ENCODE measurements at regions not wholly inside any gene's neighbourhood (a gene's known extent, or its start where the extent isn't known, plus 50 kb on each side); places are given as distances from the start of the nearest gene placed in this dataset.

- no peak for DNase-seq
Observed at GRCh38 chrX:39974270-39974669, 123.5 kb downstream of the BCOR start.

- no peak for DNase-seq
Observed at GRCh38 chrX:39975101-39975925, 122.4 kb downstream of the BCOR start.

GRCh38 chrX:39981946-39982345 lies 115.8 kb downstream of the BCOR start:
- DNase-seq: no peak

GRCh38 chrX:39982948-39983347 lies 114.8 kb downstream of the BCOR start:
- DNase-seq: no peak

GRCh38 chrX:39983715-39984114 lies 114.0 kb downstream of the BCOR start:
- no peak for DNase-seq

- no peak for DNase-seq
Observed at GRCh38 chrX:39984191-39984956, 113.4 kb downstream of the BCOR start.

- DNase-seq: no peak
Observed at GRCh38 chrX:39985071-39985470, 112.7 kb downstream of the BCOR start.

- no peak for DNase-seq
Observed at GRCh38 chrX:39985551-39985950, 112.2 kb downstream of the BCOR start.

GRCh38 chrX:39988496-39988895 lies 109.3 kb downstream of the BCOR start:
- no peak for DNase-seq

- no peak for DNase-seq
Observed at GRCh38 chrX:39990388-39990787, 107.4 kb downstream of the BCOR start.

- DNase-seq: no peak
Observed at GRCh38 chrX:39992300-39992699, 105.5 kb downstream of the BCOR start.

- no peak for DNase-seq
Observed at GRCh38 chrX:39995457-39995856, 102.3 kb downstream of the BCOR start.

- no peak for DNase-seq
Observed at GRCh38 chrX:39996536-39996935, 101.2 kb downstream of the BCOR start.

GRCh38 chrX:39998636-39999406 lies 98.9 kb downstream of the BCOR start:
- DNase-seq: no peak
